C1 segment of cervical spinal cord (tissue), 14 donors: ENCODE measurements at regions not wholly inside any gene's neighbourhood (a gene's known extent, or its start where the extent isn't known, plus 50 kb on each side); places are given as distances from the start of the nearest gene placed in this dataset.
"Not testable (repeated sequence)": the region's sequence is repeated elsewhere in the genome, so short reads cannot be mapped to it uniquely, and the experiment has no call there.

Source experiments
- DNase-seq, 14 donors: peaks; one replicate each; lab custom pipeline; 2025; lab: John Stamatoyannopoulos, UW

DNA sequence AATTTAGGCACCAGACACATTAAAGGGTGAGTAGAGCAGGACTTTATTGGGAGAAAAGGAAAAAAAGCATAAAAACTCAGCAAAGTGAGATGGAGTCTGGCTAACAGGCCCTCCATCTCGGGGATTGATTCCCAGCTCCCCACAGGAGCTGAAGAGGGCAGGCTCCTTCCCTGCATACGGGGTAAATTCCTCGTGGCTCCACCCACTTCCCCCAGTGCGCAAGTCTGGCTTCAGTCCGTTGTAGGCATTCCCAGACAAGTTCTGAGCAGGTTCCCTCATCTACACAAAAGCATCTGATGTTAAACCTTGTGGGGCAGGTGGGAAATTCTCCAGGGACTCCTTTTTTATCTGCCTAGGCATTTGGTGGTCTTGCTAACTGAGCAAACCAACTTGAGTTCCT is 722.6 kb downstream of the ZNF385D start:
- no peak for DNase-seq

DNA sequence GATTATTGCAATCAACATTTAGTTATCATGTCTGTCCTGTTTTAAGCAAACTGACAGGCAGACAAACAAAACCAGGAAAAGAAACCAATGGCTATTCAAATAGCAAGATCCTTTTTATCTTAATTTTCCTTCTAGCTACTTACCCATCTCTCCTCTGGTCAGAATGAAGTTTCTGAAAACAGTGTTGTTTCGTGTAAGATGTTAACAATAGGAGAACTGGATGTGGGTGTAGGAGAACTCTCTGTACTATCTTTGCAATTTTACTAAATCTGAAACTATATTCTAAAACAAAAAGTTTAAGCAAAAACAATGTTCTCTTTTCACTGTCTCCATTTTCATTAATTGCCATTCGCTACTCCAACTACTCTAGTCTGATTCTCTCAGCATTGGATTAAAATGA is 726.4 kb downstream of the ZNF385D start:
- no peak for DNase-seq

GRCh38 chr3:21020681-21021080 is 730.3 kb downstream of the ZNF385D start:
- DNase-seq: no peak

DNA sequence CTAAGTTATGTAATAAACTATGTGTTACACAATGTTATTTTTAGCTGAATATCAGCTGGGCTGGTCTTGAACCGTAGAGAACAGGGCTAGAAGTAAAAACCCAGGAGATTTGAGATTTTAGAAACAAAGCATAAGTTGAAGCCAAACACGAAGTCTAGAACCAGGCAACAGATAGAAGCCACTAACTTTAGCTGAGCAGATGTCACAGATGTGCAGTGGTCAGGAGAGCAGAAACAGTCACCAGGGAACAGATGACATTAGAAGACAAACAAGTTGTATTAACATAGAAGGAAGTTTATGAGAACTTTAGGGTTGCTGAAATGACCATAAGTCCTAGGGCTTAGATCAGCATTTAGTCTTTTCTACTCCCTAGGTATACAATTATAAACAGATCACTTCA is 731.0 kb downstream of the ZNF385D start:
- DNase-seq: no peak

DNA sequence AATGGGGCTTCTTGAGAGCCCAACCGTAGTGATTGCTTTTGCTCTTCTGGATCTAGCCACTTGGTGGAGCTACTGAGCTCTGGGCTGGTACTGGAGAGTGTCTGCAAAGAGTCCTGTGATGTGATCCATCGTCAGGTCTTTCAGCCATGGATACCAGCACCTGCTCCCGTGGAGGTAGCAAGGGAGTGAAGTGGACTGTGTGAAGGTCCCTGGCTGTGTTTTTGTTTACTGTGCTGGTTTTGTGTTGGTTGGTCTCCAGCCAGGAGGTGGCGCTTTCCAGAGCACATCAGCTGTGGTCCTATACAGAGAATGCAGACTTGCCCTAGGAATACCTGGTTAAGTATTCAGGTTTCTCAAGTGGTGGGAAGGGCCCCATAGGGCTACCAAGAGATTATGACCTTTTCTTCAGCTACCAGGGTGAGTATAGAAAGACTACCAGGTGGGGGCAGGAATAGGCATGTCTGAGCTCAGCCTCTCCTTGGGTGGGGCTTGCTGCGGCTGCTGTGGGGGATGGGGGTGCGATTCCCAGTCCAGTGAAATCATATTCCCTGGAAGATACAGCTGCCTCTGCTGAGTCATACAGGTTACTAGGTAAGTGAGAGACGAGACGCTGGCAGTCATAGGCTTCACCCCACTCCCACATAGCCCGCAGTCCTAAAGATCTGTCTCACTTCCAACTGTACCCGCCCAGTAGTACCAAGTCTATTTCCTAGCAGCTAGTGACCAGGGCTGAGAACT is 733.7 kb downstream of the ZNF385D start:
- DNase-seq: no peak

- no peak for DNase-seq
Observed at GRCh38 chr3:21013566-21013965, 737.4 kb downstream of the ZNF385D start.

GRCh38 chr3:20999661-21000060 is 751.3 kb downstream of the ZNF385D start:
- DNase-seq: no peak

DNA sequence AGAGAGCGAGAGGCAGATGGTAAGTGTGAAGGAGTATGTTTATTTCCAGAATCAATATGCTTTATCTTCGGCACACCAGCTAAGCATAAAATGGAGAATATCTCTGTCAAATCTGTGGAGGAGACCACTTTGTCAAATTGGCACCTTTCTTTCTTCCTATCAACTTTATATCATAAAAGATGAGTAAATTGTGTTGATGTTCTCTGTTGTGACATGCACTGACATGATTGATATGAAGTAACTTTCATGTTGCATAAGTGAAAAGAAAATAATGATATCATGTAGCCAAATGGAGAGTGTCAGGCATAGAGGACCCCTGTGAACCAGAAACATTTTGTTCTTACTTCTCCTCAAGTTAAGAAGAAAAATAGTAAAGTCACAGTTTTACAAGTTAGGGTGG is 753.8 kb downstream of the ZNF385D start:
- no peak for DNase-seq

- no peak for DNase-seq
Observed at GRCh38 chr3:20990896-20991295, 760.1 kb downstream of the ZNF385D start.

DNA sequence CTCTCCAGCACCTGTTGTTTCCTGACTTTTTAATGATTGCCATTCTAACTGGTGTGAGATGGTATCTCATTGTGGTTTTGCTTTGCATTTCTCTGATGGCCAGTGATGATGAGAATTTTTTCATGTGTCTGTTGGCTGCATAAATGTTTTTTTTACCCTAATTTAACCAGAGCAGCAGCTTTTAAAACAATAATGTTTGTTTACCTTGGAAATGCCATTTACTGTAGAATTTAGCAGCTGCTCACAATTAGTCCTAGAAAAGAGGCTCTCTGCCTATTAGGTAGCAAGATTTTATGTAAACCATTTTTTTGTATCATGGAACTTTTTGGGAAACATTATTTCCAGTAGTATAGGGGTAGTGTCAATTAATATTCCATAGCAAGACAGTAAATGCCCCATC is 761.4 kb downstream of the ZNF385D start:
- DNase-seq: not testable (repeated sequence)

- DNase-seq: peak in 1 of 14 donors; percentile 1
Observed at GRCh38 chr3:20984594-20985205, 766.3 kb downstream of the ZNF385D start.

DNA sequence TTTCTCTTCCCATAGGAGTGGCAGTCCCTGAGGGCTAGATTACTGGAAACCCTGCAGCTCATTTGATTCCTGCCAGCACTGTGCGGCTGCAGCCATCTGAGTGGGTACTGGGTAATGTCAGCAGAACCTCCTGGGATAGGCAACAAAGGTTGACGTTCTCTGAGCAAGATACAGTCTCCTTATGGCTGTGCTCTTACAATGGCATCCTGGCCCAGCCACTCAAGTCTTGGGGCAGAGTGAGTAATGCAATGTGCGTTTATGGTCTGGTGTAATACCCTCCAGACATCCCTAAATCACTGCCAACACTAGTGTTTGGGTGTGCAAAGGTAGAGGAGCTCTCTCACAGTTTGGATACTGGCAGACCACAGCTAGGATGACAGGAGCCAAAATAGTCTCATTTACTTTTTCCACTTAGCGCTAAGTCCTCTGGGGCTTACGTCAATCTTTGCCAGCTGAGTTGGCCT is 775.8 kb downstream of the ZNF385D start:
- DNase-seq: no peak

DNA sequence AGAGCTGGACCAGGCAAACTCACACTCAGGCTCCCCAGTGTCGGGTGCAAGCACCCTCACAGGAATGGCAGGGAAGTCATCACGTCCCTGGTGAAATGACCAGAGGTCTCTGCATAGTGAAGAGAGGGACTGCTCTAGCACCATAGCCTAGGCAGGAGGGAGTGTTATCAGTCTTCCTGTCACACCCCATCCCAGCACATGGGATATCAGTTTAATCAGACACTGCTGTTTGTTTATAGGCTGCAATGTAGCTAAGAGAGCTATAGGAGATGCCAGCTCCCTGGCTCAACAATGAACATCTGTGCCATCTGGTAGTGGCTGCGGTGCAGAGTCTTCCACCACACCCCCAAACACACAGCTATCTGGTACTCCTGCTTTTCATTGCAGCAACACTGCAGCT is 776.6 kb downstream of the ZNF385D start:
- no peak for DNase-seq

DNA sequence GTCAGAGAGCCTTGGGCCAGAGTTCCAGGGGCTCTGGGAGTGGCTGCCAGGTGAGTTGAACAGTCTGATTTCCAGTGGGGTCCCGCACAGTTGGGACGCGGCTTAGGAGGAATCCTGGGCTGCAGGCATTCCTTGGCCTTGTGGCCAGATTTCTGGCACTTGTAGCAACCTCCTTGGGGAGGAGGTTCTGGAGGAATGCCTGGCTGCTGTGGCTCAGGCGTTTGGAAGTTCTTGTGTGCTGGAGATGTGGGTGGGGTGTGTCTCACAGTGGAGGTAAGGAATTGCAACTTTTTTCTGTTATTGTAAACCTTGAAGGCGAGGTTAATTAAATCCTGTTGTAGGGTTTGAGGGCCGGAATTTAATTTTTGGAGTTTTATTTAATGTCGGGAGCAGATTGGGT is 780.2 kb downstream of the ZNF385D start:
- DNase-seq: not testable (repeated sequence)

- DNase-seq: not testable (repeated sequence)
Observed at GRCh38 chr3:20967485-20967884, 781.5 kb upstream of the SGO1 start.

GRCh38 chr3:20958161-20958560 is 772.2 kb upstream of the SGO1 start:
- DNase-seq: no peak

DNA sequence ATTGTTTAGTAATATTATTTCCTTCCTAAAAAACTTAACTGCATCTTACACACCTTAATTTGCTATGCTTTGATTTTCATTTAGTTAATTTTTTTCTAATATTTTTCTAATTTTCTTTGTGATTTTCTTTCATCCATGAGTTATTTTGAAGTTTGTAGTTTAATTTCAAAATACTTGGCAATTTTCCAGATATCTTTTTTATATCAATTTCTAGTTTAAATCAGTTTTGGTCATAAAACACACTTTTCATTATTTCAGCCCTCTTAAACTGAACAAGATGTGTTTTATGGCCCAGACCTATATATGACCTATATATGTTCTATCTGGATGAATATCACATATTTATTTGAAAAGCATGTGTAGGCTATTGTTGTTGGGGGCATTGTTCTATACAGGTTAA is 759.9 kb upstream of the SGO1 start:
- no peak for DNase-seq

- peak in 1 of 14 donors; percentile 63 for DNase-seq
Observed at GRCh38 chr3:20935791-20936190, 749.8 kb upstream of the SGO1 start.

- no peak for DNase-seq
Observed at GRCh38 chr3:20931834-20932233, 745.8 kb upstream of the SGO1 start.

DNA sequence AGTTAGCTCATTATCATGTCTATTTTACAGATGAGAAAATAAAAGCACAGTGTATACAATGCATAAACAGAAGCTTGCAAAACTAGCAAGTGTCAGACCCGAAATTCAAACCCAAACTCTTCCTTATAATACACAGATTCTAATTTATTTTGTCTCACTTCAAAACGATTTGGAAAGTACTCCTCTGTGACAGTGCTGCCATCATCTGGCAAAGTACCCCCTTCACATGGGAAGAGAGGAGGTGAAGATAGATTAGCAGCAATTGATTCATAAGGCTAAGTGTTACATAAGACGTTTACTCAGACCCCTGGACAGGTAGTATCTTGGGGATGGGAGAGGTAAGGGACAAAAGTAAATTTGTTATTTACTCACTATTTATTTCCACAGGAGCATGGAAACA is 744.0 kb upstream of the SGO1 start:
- DNase-seq: no peak

DNA sequence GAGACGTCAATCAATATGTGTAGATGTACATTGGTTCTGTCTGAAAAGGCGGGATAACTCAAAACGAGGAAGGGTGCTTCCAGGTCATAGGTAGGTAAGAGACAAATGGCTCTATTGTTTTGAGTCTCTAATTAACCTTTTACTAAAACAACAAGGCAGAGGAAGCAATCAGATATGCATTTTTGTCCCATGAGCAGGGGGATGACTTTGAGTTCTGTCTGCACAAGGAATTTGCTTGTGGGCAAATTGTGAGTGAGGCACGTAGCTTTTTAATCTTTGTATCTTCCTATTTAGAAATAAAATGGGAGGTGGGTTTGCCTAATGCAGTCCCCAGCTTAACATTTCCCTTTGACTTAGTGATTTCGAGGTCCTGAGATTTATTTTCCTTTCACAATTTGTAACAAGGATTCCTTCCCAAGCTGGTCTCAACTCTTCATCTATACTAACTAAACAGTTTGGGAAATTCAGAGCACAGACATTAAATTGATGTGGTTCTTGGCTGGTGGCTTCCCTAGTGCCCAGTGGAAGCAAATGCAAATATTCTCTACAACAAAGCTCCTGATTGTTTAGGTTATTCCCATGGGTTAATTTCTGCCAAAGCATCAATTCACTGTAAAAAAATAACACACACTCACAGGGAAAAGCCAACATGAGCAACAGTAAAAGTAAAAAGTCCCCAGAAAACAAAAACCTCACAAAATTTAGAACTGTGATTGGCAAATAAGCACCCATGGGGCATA is 738.8 kb upstream of the SGO1 start:
- DNase-seq: no peak

- not testable (repeated sequence) for DNase-seq
Observed at GRCh38 chr3:20921112-20921511, 735.1 kb upstream of the SGO1 start.
